ENCODE measurements at regions not wholly inside any gene's neighbourhood (a gene's known extent, or its start where the extent isn't known, plus 50 kb on each side); places are given as distances from the start of the nearest gene placed in this dataset.

GRCh38 chr11:92276773-92277172 is 52.2 kb downstream of the FAT3 start:
- Mint-ChIP-seq H3K4me1 (no peaks in the 10 kb centered on the region), H3K9me3 (ENCODE audit: low read depth) (no peaks in the 10 kb centered on the region), H3K4me3 (no peak overlapping the region), H3K27ac (no peak overlapping the region), H3K27me3 (no peaks in the 10 kb centered on the region), H3K36me3 (no peaks in the 10 kb centered on the region)
- no peak for DNase-seq
- ATAC-seq, result no peak
- CTCF ChIA-PET, result no interaction called here

DNA sequence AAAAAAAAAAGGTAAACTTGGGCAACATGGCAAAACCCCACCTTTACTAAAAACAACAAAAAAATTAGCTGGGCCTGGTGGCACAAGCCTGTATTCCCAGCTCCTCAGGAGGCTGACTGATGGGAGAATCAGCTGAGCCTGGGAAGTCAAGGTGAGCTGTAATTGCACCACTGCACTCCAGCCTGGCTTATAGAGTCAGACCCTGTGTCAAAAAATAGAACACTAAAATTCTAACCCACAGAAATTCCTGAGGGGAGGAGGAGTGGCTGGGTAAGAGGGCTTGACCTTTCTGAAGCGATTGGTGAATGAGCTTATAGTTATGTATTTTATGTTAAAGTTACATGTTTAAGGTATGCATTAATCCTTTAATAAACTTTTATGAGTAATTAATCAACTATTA is 53.3 kb downstream of the FAT3 start:
- H3K4me1 Mint-ChIP-seq, result no peaks in the 10 kb centered on the region
- H3K27me3 Mint-ChIP-seq, result no peaks in the 10 kb centered on the region
- no peaks in the 10 kb centered on the region for H3K36me3 Mint-ChIP-seq
- no peak overlapping the region for H3K27ac Mint-ChIP-seq
- H3K4me3 Mint-ChIP-seq, result no peak overlapping the region
- ATAC-seq (no peak), DNase-seq (no peak)
- CTCF ChIA-PET, result no interaction called here
- H3K9me3 Mint-ChIP-seq (ENCODE audit: low read depth), result peaks cover under 1% of the 10 kb centered on the region

GRCh38 chr11:92278791-92279433 is 54.3 kb downstream of the FAT3 start:
- Mint-ChIP-seq H3K27me3 (no peaks in the 10 kb centered on the region), H3K9me3 (ENCODE audit: low read depth) (peaks cover 2% of the 10 kb centered on the region)
- DNase-seq, result no peak

GRCh38 chr11:92284107-92284506 is 59.5 kb downstream of the FAT3 start:
- no peaks in the 10 kb centered on the region for H3K36me3 Mint-ChIP-seq
- H3K4me3 Mint-ChIP-seq, result no peak overlapping the region
- H3K9me3 Mint-ChIP-seq (ENCODE audit: low read depth), result peaks cover 2% of the 10 kb centered on the region
- DNase-seq (no peak), ATAC-seq (no peak)
- no peaks in the 10 kb centered on the region for H3K4me1 Mint-ChIP-seq
- H3K27me3 Mint-ChIP-seq, result no peaks in the 10 kb centered on the region
- CTCF ChIA-PET, result no interaction called here
- H3K27ac Mint-ChIP-seq, result no peak overlapping the region

More at GRCh38 chr11:92278791-92279433, 54.3 kb downstream of the FAT3 start:
- Mint-ChIP-seq H3K4me3 (no peak overlapping the region), H3K27ac (no peak overlapping the region), H3K36me3 (no peaks in the 10 kb centered on the region), H3K4me1 (no peaks in the 10 kb centered on the region)
- ATAC-seq, result no peak
- CTCF ChIA-PET, result no interaction called here

DNA sequence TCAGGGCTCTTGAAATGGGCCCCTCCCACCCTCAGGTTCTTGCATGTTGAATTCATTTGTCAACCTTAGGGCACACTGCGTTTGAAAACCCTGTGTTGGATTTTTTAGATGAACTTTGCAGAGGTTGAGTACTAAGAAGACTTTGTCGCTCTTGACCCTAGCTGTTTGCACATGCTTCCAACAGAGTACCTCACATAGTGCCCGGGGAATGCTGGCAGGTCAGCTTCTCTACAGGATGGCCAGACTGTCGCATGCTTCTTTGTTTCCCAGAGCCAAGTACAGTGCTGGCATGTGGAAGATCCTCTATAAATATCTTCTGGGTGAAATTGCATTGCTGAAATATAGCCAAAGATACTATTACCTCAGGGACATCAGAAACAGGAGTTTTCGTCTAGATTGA is 59.9 kb downstream of the FAT3 start:
- H3K9me3 Mint-ChIP-seq (ENCODE audit: low read depth), result peaks cover 2% of the 10 kb centered on the region
- no peaks in the 10 kb centered on the region for H3K36me3 Mint-ChIP-seq
- CTCF ChIA-PET, result no interaction called here
- ATAC-seq (no peak), DNase-seq (no peak)
- no peak overlapping the region for H3K27ac Mint-ChIP-seq
- H3K4me3 Mint-ChIP-seq, result no peak overlapping the region
- no peaks in the 10 kb centered on the region for H3K27me3 Mint-ChIP-seq
- no peaks in the 10 kb centered on the region for H3K4me1 Mint-ChIP-seq

GRCh38 chr11:92285776-92286175 is 61.2 kb downstream of the FAT3 start:
- H3K27me3 Mint-ChIP-seq, result no peaks in the 10 kb centered on the region
- no peaks in the 10 kb centered on the region for H3K4me1 Mint-ChIP-seq
- DNase-seq, result no peak
- CTCF ChIA-PET, result no interaction called here
- no peak overlapping the region for H3K4me3 Mint-ChIP-seq
- H3K9me3 Mint-ChIP-seq (ENCODE audit: low read depth), result peaks cover 2% of the 10 kb centered on the region
- H3K27ac Mint-ChIP-seq, result no peak overlapping the region
- H3K36me3 Mint-ChIP-seq, result no peaks in the 10 kb centered on the region
- no peak for ATAC-seq

DNA sequence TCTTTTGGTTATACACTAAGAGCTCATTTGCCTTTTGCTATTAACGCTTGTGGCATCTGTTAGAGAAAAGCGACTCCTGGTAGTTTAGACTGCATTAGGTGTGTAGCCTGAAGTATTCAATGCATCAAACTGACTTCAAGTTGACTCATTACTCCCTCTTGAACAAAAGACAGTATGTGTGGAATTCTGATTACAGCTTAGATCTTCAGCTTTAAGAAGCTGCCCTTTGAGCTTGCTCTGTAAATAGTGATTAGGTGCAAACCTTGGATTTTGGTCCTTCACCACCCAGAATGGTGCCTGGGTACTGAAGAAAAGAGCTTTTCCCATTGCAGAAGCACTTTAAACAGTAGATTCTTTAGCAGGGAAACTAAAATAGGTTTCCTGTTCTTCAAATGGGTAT is 62.1 kb downstream of the FAT3 start:
- Mint-ChIP-seq H3K36me3 (no peaks in the 10 kb centered on the region), H3K9me3 (ENCODE audit: low read depth) (peaks cover 2% of the 10 kb centered on the region), H3K4me3 (no peak overlapping the region), H3K27ac (no peak overlapping the region), H3K27me3 (no peaks in the 10 kb centered on the region), H3K4me1 (no peaks in the 10 kb centered on the region)
- no peak for ATAC-seq
- CTCF ChIA-PET, result no interaction called here
- no peak for DNase-seq

- no peaks in the 10 kb centered on the region for H3K27me3 Mint-ChIP-seq
- H3K9me3 Mint-ChIP-seq (ENCODE audit: low read depth), result peaks cover 2% of the 10 kb centered on the region
- no peaks in the 10 kb centered on the region for H3K36me3 Mint-ChIP-seq
- no peak overlapping the region for H3K27ac Mint-ChIP-seq
- ATAC-seq (no peak), DNase-seq (no peak)
- H3K4me3 Mint-ChIP-seq, result no peak overlapping the region
- CTCF ChIA-PET, result no interaction called here
- H3K4me1 Mint-ChIP-seq, result no peaks in the 10 kb centered on the region
These were observed 70.8 kb downstream of the FAT3 start for GRCh38 chr11:92295175-92296137.

GRCh38 chr11:92296138-92296515 is 71.5 kb downstream of the FAT3 start:
- no peak for DNase-seq
- CTCF ChIA-PET, result no interaction called here
- no peak overlapping the region for H3K27ac Mint-ChIP-seq
- no peak overlapping the region for H3K4me3 Mint-ChIP-seq
- H3K9me3 Mint-ChIP-seq (ENCODE audit: low read depth), result peaks cover 2% of the 10 kb centered on the region
- no peak for ATAC-seq
- H3K27me3 Mint-ChIP-seq, result no peaks in the 10 kb centered on the region
- H3K4me1 Mint-ChIP-seq, result no peaks in the 10 kb centered on the region
- H3K36me3 Mint-ChIP-seq, result no peaks in the 10 kb centered on the region

- Mint-ChIP-seq H3K4me3 (no peak overlapping the region), H3K27me3 (no peaks in the 10 kb centered on the region), H3K27ac (no peak overlapping the region)
These were observed 73.2 kb downstream of the FAT3 start for GRCh38 chr11:92297567-92298553.

GRCh38 chr11:92300876-92301275 is 76.3 kb downstream of the FAT3 start:
- CTCF ChIA-PET, result no interaction called here
- H3K9me3 Mint-ChIP-seq (ENCODE audit: low read depth), result no peaks in the 10 kb centered on the region
- H3K27me3 Mint-ChIP-seq, result no peaks in the 10 kb centered on the region
- H3K4me1 Mint-ChIP-seq, result no peaks in the 10 kb centered on the region
- H3K27ac Mint-ChIP-seq, result no peak overlapping the region
- no peak for ATAC-seq
- no peaks in the 10 kb centered on the region for H3K36me3 Mint-ChIP-seq
- DNase-seq, result no peak
- H3K4me3 Mint-ChIP-seq, result no peak overlapping the region

More at GRCh38 chr11:92297567-92298553, 73.2 kb downstream of the FAT3 start:
- DNase-seq, result no peak
- Mint-ChIP-seq H3K36me3 (no peaks in the 10 kb centered on the region), H3K9me3 (ENCODE audit: low read depth) (no peaks in the 10 kb centered on the region), H3K4me1 (no peaks in the 10 kb centered on the region)
- ATAC-seq, result no peak
- CTCF ChIA-PET, result no interaction called here

DNA sequence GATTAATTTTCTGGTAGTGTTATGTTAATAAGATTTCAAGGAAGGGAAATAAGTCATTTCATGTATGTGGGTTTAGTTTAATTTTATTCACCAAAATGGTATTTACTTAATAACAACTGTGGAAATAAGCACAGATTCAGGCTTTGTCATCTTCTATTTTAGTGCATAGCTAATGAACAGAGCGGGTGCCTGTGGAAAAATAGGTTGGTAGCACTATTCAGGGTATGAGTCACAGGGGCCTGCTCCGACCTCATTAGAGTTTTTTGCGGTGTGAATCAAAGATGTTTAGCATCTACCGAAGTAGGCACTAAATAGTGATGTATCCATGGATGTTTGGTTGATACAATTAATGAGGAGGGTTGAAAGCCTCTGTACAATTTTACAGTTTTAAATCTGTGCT is 78.2 kb downstream of the FAT3 start:
- no peaks in the 10 kb centered on the region for H3K27me3 Mint-ChIP-seq
- no peak overlapping the region for H3K4me3 Mint-ChIP-seq
- H3K4me1 Mint-ChIP-seq, result no peaks in the 10 kb centered on the region
- no peak overlapping the region for H3K27ac Mint-ChIP-seq
- no peaks in the 10 kb centered on the region for H3K36me3 Mint-ChIP-seq
- CTCF ChIA-PET, result no interaction called here
- ATAC-seq (no peak), DNase-seq (no peak)
- no peaks in the 10 kb centered on the region for H3K9me3 Mint-ChIP-seq (ENCODE audit: low read depth)

GRCh38 chr11:92304271-92304670 is 79.7 kb downstream of the FAT3 start:
- no peaks in the 10 kb centered on the region for H3K27me3 Mint-ChIP-seq
- CTCF ChIA-PET, result no interaction called here
- ATAC-seq, result no peak

More at GRCh38 chr11:92304271-92304670, 79.7 kb downstream of the FAT3 start:
- DNase-seq, result no peak
- H3K27ac Mint-ChIP-seq, result no peak overlapping the region
- H3K4me1 Mint-ChIP-seq, result no peaks in the 10 kb centered on the region
- no peaks in the 10 kb centered on the region for H3K9me3 Mint-ChIP-seq (ENCODE audit: low read depth)
- H3K36me3 Mint-ChIP-seq, result no peaks in the 10 kb centered on the region
- no peak overlapping the region for H3K4me3 Mint-ChIP-seq
